Amygdala (tissue), 56 donors: ENCODE measurements at regions not wholly inside any gene's neighbourhood (a gene's known extent, or its start where the extent isn't known, plus 50 kb on each side); places are given as distances from the start of the nearest gene placed in this dataset.
"Not testable (repeated sequence)": the region's sequence is repeated elsewhere in the genome, so short reads cannot be mapped to it uniquely, and the experiment has no call there.

Source experiments
- DNase-seq, 56 donors: peaks; one replicate each; lab custom pipeline; 2025; lab: John Stamatoyannopoulos, UW

- DNase-seq = no peak
These were observed 367.7 kb downstream of the PRELID2 start for GRCh38 chr5:145467446-145467845.

DNA sequence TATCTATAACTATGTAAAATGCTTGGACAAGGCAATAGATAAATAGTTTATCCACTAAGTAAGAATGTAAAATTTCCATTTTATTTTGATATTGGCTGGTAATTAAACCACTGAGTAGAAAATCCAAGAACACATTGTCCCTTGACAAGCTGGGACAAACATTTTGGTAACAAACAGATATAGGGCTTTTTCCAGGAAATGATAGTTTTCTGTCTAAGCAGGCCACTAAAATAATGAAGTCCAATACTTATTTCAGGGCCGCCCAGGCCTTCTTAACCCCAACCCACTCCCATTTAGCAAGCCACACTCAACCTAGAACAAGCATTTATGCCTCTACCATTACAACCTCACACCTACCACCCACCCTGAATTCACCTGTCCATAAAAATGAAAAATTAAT is 368.6 kb downstream of the PRELID2 start:
- DNase-seq = no peak

DNA sequence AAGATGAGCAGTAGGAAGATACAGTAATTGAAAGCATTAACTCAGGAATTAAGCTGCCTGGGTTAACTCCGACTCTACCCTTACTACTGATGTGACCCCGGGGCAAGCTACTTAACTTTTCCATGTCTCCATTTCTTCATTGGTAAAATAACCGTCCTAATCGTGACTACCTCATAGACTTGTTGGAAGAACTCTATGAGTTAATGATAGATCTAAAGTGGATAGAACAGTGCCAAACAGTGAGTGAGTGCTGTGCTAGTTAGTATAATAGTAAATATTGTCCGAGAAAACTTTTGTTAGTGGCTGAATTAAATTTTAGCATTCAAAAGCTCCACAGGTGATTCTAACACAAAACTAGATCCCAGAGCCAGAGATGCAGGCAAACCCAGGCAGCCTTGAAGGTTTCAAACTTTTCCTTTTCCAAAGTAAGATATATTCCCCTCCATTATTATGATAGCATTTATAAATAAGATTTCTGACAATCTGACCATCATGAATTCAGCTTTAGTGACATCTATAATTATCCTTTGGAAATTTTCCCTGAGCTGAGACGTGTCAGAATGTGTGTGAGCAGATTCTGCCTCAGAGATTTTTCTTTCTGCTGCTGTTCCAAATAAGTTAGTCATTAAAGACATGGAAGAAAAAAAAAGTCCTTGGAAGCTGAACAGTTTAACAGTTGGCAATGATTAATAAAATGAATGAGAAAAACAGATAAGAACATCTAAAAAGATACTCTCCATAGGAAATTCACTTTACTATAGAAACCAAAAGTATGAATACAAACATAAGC is 369.5 kb downstream of the PRELID2 start:
- no peak for DNase-seq

GRCh38 chr5:145464171-145464570 is 371.0 kb downstream of the PRELID2 start:
- no peak for DNase-seq

- no peak for DNase-seq
These were observed 371.5 kb downstream of the PRELID2 start for GRCh38 chr5:145463634-145464033.

GRCh38 chr5:145462525-145462924 is 372.6 kb downstream of the PRELID2 start:
- no peak for DNase-seq

DNA sequence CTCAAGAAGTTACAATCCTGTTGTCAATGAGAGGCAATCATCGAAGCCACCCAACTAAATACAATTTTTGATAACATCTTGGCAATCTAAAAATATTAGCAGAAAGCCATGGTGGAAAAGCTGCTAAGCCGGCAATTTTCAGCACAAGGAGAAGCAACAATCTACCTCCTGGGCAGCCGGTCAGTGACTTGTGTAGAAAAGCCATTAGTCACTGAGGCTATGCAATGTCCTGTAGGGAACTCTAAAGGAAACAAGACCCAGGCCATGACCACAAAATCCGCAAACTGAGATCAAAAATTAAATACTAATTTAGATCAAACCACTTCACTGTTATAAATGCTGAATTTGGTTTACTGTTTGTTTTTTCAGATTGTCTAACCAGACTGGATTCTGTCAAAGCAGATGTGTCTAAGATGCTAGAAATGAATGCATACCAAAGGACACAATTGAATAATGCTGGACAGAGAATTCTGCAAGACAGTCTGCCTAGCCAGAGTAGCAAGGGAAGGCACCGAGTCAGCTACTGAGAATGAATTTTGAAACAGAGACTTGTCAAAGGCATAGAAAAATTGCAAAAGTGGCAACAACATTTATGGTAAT is 384.8 kb downstream of the PRELID2 start:
- no peak for DNase-seq

DNA sequence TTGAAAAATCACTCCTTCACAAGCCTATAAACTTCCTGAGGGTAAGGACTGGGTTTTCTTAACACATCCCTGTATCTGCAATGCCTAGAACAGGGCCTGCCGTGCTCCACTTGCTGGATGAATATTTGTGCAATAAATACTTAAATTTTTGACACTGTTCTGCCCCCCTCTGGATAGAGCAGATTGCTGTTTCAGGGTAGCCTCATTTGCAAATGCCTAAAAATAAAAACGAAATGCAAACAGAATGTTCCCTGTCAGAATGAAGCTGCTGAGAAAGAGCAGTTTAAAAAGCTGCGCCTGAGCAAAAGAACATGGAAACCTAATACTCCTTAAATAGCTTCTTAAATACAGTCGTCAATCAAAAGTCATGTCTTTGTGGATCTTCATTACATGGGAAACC is 385.3 kb downstream of the PRELID2 start:
- peak in 15 of 56 donors; percentile 0 to 35 (median 3) for DNase-seq

- not testable (repeated sequence) for DNase-seq
These were observed 388.3 kb downstream of the PRELID2 start for GRCh38 chr5:145446875-145447274.

DNA sequence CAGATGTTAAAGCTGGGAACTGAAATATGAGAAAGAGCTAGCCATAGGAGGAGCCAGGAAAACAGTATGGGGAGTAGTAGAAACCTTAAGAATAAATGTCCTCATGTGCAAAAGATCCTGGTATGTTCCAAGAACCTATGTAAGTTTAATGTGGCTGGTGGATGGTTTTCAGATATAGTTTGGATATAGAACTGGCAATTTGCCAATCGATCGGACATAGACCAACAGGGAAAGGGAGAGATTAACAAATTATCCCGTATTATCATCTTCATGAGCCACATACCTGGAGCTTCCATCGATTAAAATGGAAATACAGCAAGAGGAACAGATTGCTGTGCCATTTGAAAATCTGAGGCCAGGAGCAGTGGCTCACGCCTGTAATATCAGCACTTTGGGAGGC is 388.7 kb downstream of the PRELID2 start:
- no peak for DNase-seq

DNA sequence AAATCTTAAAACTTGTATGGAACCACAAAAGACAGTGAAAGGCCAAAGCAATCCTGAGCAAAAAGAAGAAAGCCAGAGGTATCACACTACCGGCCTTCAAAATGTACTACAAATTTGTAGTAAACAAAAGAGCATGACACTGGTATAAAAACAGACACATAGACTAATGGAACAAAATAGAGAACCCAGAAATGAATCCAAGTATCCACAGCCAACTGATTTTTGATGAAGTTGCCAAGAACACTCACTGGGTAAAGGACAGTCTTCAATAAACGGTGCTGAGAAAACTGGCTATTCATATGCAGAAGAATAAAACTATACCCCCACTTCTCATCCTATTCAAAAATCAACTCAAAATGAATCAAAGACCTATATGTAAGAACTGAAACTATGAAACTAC is 390.1 kb downstream of the PRELID2 start:
- DNase-seq = no peak

DNA sequence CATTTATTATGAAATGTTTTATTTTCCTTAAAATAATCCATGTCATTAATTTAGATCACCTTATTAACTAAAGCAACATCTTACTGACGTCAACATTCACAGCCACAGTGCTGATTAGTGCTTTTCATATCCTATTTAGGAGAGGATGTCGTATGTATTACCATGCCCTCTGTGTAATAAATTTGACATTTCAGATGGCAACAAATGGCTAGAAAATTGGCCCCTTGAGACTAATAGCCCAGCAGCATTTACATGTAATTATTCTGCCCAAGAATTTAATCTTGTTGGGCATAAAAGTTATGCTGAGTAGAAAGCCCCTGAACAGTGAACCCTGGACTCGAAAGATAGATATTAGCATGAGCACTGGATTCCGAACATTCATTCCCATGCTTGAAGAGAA is 391.2 kb downstream of the PRELID2 start:
- DNase-seq = no peak

DNA sequence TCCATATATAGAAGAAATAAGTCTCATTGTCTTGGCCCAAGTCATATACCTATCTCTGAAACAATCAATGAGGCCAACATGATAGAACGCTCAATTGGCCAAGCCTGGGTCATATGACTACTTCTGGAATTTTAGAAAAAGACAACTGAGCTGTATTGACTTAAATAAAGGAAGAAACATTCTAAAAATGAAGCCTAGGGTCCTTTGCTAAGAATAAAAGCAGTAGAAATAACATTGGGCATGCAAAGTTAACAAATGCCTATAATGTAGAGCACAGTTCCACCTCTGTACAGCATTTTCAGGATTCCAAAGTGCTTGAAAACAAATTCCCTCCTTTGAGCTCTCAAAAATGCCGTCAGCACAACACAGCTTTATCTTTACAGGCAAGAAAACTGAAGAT is 391.8 kb downstream of the PRELID2 start:
- DNase-seq = no peak

GRCh38 chr5:145442661-145443060 is 392.5 kb downstream of the PRELID2 start:
- DNase-seq = not testable (repeated sequence)

DNA sequence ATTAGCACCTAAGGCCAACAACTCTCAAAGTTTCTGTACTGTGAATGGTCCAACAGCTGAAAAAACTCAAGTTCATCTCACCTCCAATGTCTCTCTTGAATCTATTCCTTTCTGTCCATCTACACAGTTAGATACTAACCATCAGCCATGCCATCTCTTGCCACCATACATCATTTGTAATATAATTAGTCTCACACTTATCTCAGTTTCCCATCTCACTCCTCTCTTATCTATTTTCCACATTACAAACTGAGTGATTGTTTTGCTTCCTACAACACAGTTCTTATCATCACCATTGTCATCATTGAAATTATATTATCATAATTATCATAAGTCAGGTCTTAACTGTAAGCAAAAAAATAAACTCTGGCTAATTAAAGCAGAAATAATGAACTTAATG is 393.9 kb downstream of the PRELID2 start:
- no peak for DNase-seq

GRCh38 chr5:145437627-145438026 is 397.5 kb downstream of the PRELID2 start:
- no peak for DNase-seq

GRCh38 chr5:145433077-145433476 is 402.1 kb downstream of the PRELID2 start:
- DNase-seq = no peak

GRCh38 chr5:145429170-145429569 is 406.0 kb downstream of the PRELID2 start:
- DNase-seq = no peak

GRCh38 chr5:145408048-145408341 is 427.1 kb downstream of the PRELID2 start:
- DNase-seq = no peak

- DNase-seq = no peak
These were observed 427.7 kb downstream of the PRELID2 start for GRCh38 chr5:145407300-145408047.

DNA sequence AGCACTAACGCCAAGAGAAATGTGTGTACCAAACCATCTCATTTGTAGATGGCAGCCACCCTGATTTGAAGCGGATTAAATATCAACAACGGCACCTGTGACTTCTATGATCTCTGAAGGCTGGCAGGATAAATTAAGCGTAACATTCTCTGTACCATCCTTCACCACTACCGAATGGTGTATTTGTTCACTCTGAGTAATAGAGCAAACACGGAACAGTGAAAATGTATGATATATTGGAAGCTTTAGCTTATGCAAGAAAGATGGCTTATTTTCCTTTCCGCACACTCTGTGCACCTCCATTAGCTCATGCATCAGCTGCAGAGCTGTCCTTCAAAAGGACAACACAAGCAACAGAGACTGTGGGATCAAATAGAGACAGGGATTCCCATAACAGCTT is 431.1 kb downstream of the PRELID2 start:
- DNase-seq = no peak

GRCh38 chr5:145396888-145397287 is 438.3 kb downstream of the PRELID2 start:
- no peak for DNase-seq
